MCF 10A (cell line): ENCODE measurements at regions not wholly inside any gene's neighbourhood (a gene's known extent, or its start where the extent isn't known, plus 50 kb on each side); places are given as distances from the start of the nearest gene placed in this dataset.

Source experiments
- BruUV-seq: library from RNA; stranded (reverse); fragments of 400-500 nt; replicated peaks from 2 replicates; lab custom pipeline; 2021; lab: Mats Ljungman, UMichigan
- CTCF ChIA-PET: fragments of 300-600 bp; sonication (Branson Sonifier 250); formaldehyde crosslinking; extraction: SDS; loops from one replicate; lab custom pipeline; 2021; ENCODE audit warnings: antibody characterized with exemption, inconsistent platforms; lab: Yijun Ruan, JAX
- POLR2A ChIA-PET: fragments of 300-600, 350-650 bp; sonication (Branson Sonifier 250); formaldehyde crosslinking; extraction: SDS; loops from one replicate; lab custom pipeline; 2020; ENCODE audit warnings: antibody characterized with exemption, inconsistent platforms; lab: Yijun Ruan, JAX
- DNase-seq: peaks from one replicate; pipeline ENCODE4 v3.0.0-alpha.2; 2018; ENCODE audit not compliant: unreplicated experiment
- H3K27ac Mint-ChIP-seq: one replicate; pipeline ENCODE4 v1.8.0; 2022; ENCODE audit warnings: mild to moderate bottlenecking, low read depth, mixed read lengths; ENCODE audit not compliant: unreplicated experiment
- H3K27me3 Mint-ChIP-seq: one replicate; pipeline ENCODE4 v1.8.0; 2022; ENCODE audit warnings: mixed read lengths; ENCODE audit not compliant: insufficient read depth, unreplicated experiment
- H3K36me3 Mint-ChIP-seq: one replicate; pipeline ENCODE4 v1.8.0; 2022; ENCODE audit warnings: mild to moderate bottlenecking, moderate library complexity, mixed read lengths; ENCODE audit not compliant: insufficient read depth, unreplicated experiment
- H3K4me1 Mint-ChIP-seq: one replicate; pipeline ENCODE4 v1.8.0; 2022; ENCODE audit warnings: mixed read lengths; ENCODE audit not compliant: insufficient read depth, unreplicated experiment
- H3K4me3 Mint-ChIP-seq: one replicate; pipeline ENCODE4 v1.8.0; 2022; ENCODE audit warnings: mild to moderate bottlenecking, moderate library complexity, mixed read lengths; ENCODE audit not compliant: unreplicated experiment
- H3K9me3 Mint-ChIP-seq: one replicate; pipeline ENCODE4 v1.8.0; 2022; ENCODE audit warnings: mixed read lengths; ENCODE audit not compliant: unreplicated experiment
- CTCF ChIP-seq: fragments of 200-600 bp; IDR thresholded peaks from one replicate; pipeline ENCODE4 v1.8.0; 2022; ENCODE audit warnings: antibody characterized with exemption, mild to moderate bottlenecking; ENCODE audit not compliant: unreplicated experiment
- intact Hi-C: fragments of 100-400 bp; cut with micrococcal nuclease; formaldehyde crosslinking; loops from 2 replicates; pipeline ENCODE4 v1.14.1; 2022

GRCh38 chr5:15353086-15353645 is 146.8 kb upstream of the FBXL7 start:
- H3K4me1 Mint-ChIP-seq, result no peaks in the 10 kb centered on the region

DNA sequence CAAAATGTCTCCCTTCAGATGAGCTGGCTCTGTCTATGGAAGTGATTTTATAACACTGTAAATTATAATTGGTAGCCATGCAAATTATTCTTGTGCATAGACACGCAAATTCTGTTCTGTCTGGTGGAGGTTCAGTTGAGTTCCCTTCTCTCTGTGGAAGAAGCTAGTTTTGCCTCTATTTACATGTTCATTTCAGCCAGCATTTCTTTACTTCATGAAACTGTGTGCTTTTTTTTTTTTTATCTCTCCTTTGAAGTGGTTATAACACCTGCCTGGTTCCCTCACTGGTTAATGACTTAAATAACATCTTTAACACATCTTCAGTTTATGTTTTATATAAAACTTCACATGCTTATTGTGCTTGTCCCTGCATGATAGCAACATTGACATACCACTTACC is 149.4 kb upstream of the FBXL7 start:
- no peaks in the 10 kb centered on the region for H3K9me3 Mint-ChIP-seq
- no peak overlapping the region for H3K4me3 Mint-ChIP-seq
- no peaks in the 10 kb centered on the region for H3K27me3 Mint-ChIP-seq
- no peak for TF ChIP-seq CTCF
- no peaks in the 10 kb centered on the region for H3K36me3 Mint-ChIP-seq
- BruUV-seq, result no TSS peak
- ChIA-PET CTCF (no interaction called here), POLR2A (no interaction called here)
- DNase-seq, result no peak
- intact Hi-C loops, result no loop called here
- H3K4me1 Mint-ChIP-seq, result no peaks in the 10 kb centered on the region
- no peak overlapping the region for H3K27ac Mint-ChIP-seq

More at GRCh38 chr5:15353086-15353645, 146.8 kb upstream of the FBXL7 start:
- TF ChIP-seq CTCF, result no peak
- CTCF ChIA-PET, result interaction anchor here (0.7 kb wide), 1 partner anchor 168 kb away, joined by 3 read pairs; no protein-coding TSS in a partner anchor
- H3K9me3 Mint-ChIP-seq, result no peaks in the 10 kb centered on the region
- no peak overlapping the region for H3K27ac Mint-ChIP-seq
- no peaks in the 10 kb centered on the region for H3K36me3 Mint-ChIP-seq
- POLR2A ChIA-PET, result no interaction called here
- intact Hi-C loops, result no loop called here
- no peak overlapping the region for H3K4me3 Mint-ChIP-seq
- no TSS peak for BruUV-seq
- H3K27me3 Mint-ChIP-seq, result no peaks in the 10 kb centered on the region
- DNase-seq, result no peak

- H3K27ac Mint-ChIP-seq, result no peak overlapping the region
- intact Hi-C loops, result no loop called here
- DNase-seq, result no peak
- no peaks in the 10 kb centered on the region for H3K4me1 Mint-ChIP-seq
- no peaks in the 10 kb centered on the region for H3K27me3 Mint-ChIP-seq
- H3K9me3 Mint-ChIP-seq, result no peaks in the 10 kb centered on the region
- no peaks in the 10 kb centered on the region for H3K36me3 Mint-ChIP-seq
- no peak for TF ChIP-seq CTCF
- no peak overlapping the region for H3K4me3 Mint-ChIP-seq
- no TSS peak for BruUV-seq
- CTCF ChIA-PET, result no interaction called here
- POLR2A ChIA-PET, result no interaction called here
Measured at GRCh38 chr5:15346738-15347137, 153.2 kb upstream of the FBXL7 start.

DNA sequence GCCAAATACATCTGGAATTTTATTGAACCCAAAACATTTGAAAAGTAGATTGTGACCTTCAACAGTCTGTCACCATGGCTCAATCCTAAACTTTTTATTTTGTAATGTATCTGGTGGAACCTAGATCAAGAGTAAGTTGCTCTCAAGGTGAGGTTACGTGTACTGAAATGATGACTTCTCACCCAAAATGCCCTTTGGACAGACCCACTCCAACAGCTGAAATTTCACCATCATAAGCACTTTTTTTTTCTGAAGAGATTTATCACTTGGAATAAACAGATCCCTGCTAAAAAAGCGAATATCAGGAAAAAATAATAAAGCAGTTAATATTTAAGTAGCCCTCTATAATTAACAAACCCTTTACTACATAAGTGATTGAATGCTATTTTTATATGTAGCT is 155.0 kb upstream of the FBXL7 start:
- TF ChIP-seq CTCF, result no peak
- H3K36me3 Mint-ChIP-seq, result no peaks in the 10 kb centered on the region
- H3K4me3 Mint-ChIP-seq, result no peak overlapping the region
- H3K9me3 Mint-ChIP-seq, result no peaks in the 10 kb centered on the region
- no TSS peak for BruUV-seq
- H3K27ac Mint-ChIP-seq, result no peak overlapping the region
- H3K27me3 Mint-ChIP-seq, result no peaks in the 10 kb centered on the region
- DNase-seq, result no peak
- no peaks in the 10 kb centered on the region for H3K4me1 Mint-ChIP-seq
- ChIA-PET POLR2A (interaction anchor here (0.7 kb wide), 1 partner anchor 339 kb away, joined by 3 read pairs; no protein-coding TSS in a partner anchor), CTCF (no interaction called here)
- intact Hi-C loops, result no loop called here
